Loucy (cell line): ENCODE measurements at regions not wholly inside any gene's neighbourhood (a gene's known extent, or its start where the extent isn't known, plus 50 kb on each side); places are given as distances from the start of the nearest gene placed in this dataset.

Source experiments
- CTCF ChIP-seq: fragments of 200-600 bp; sonication (generic); conservative IDR thresholded peaks from 2 replicates; pipeline ENCODE4 v1.5.1; 2014; ENCODE audit warnings: mild to moderate bottlenecking, antibody characterized with exemption, low read length
- EZH2phosphoT487 ChIP-seq: fragments of 200-600 bp; IDR thresholded peaks from 2 replicates; pipeline ENCODE4 v1.6.1; 2018; ENCODE audit warnings: antibody characterized with exemption, mild to moderate bottlenecking, moderate library complexity, borderline replicate concordance

GRCh38 chr21:32101277-32101676, 177.6 kb downstream of the MIS18A start:
- TF ChIP-seq CTCF (no peak), EZH2phosphoT487 (no peak)
